ENCODE measurements at regions not wholly inside any gene's neighbourhood (a gene's known extent, or its start where the extent isn't known, plus 50 kb on each side); places are given as distances from the start of the nearest gene placed in this dataset.

DNA sequence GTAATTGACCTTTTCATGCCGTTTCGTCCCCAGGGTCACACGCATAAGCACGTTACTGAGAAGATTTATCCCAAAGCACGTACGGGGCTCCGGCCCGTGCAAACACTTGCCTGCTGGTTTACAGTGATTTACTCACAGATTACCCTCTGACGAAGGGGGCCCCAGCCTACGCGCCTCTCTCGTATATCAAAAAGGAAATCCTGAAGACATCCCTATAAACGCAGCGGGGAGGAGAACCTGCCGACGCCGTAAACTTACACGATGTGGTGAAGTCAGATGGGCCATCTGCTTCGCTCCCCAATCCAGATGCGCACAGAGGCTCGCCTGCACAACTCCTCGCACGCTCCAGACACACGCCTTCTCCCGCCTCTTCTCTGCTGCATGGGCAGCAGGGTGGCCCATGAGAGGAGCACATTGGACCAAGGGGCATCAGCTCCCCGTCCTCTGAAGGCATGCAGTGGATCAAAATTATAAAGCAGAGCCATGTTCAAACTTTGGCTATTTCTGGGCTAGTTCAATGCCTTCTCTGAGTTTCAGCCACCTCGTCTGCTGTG lies 123.6 kb downstream of the MN1 start:
- WGBS (ENCODE audit: extremely low coverage, insufficient read length, low lambda C conversion rate), result no CpG with 5 or more reads among the region's 27 CpGs

More for the DNA sequence above, 123.6 kb downstream of the MN1 start:
- H3K23me2 ChIP-seq (ENCODE audit: insufficient read length, low read depth, low read length, poor library complexity, severe bottlenecking), result no peaks in the 10 kb centered on the region
- no peaks in the 10 kb centered on the region for H3K27me3 ChIP-seq (ENCODE audit: insufficient read depth, low read length)
- Mint-ChIP-seq H3K4me1 (peaks cover 39 to 46% of the 10 kb centered on the region in 2 experiments), H3K9me3 (no peaks in the 10 kb centered on the region; a peak in 1 of 5 replicates), H3K27me3 (ENCODE audit: low read depth) (no peaks in the 10 kb centered on the region), H3K27ac (peak overlapping the region in 2 of 3 experiments; percentile 37 to 63; a peak in 1 of 7 replicates), H3K4me3 (no peak overlapping the region), H3K36me3 (ENCODE audit: insufficient read depth in 1 of 3, low read depth in 3 of 3) (peaks cover 0 to 20% (median 15%) of the 10 kb centered on the region in 3 experiments; a peak in 4 of 7 replicates)
- no peaks in the 10 kb centered on the region for H3K79me1 ChIP-seq (ENCODE audit: insufficient read depth, low read depth, low read length, poor library complexity, severe bottlenecking)
- no peaks in the 10 kb centered on the region; the same call in 1 of the 2 replicates for H3K79me2 ChIP-seq (ENCODE audit: insufficient read depth, low read length)
- H2AK5ac ChIP-seq (ENCODE audit: insufficient read length, low read length), result no peak overlapping the region
- DNase-seq, result no peak
- H4K5ac ChIP-seq (ENCODE audit: insufficient read length, low read depth, low read length), result no peak overlapping the region
- H4K91ac ChIP-seq (ENCODE audit: insufficient read length, low read depth, low read length), result no peak overlapping the region
- H3K9ac ChIP-seq (ENCODE audit: extremely low read depth, insufficient read length, low read length), result no peak overlapping the region
- no peak overlapping the region for H3K4me2 ChIP-seq (ENCODE audit: insufficient read depth, insufficient read length, low read length)
- no peak overlapping the region for H3K56ac ChIP-seq (ENCODE audit: insufficient read length, low read depth, low read length)
- H3K27ac ChIP-seq (ENCODE audit: insufficient read length, low read depth, low read length), result no peak overlapping the region
- H3K9me3 ChIP-seq (ENCODE audit: control insufficient read depth, low read depth, low read length), result no peaks in the 10 kb centered on the region
- no peak overlapping the region for H3K14ac ChIP-seq (ENCODE audit: insufficient read depth, low read length)
- no peak overlapping the region for H3K18ac ChIP-seq (ENCODE audit: insufficient read length, low read depth, low read length)
- H2BK5ac ChIP-seq (ENCODE audit: insufficient read length, low read length), result no peak overlapping the region
- H2BK20ac ChIP-seq (ENCODE audit: low read depth, low read length, poor library complexity, severe bottlenecking), result no peak overlapping the region
- no peak overlapping the region for H3K4ac ChIP-seq (ENCODE audit: low read depth, low read length)
- H2BK15ac ChIP-seq (ENCODE audit: low read depth, low read length), result no peak overlapping the region
- no peak overlapping the region for H3T11ph ChIP-seq (ENCODE audit: low read length)
- no peak overlapping the region for H3K23ac ChIP-seq (ENCODE audit: insufficient read length, low read depth, low read length)
- peaks cover 2% of the 10 kb centered on the region for H4K20me1 ChIP-seq (ENCODE audit: control insufficient read depth, insufficient read depth, insufficient read length)
- no peak overlapping the region for H2BK120ac ChIP-seq (ENCODE audit: low read depth, low read length, poor library complexity, severe bottlenecking)
- TF ChIP-seq, protein P1, sequence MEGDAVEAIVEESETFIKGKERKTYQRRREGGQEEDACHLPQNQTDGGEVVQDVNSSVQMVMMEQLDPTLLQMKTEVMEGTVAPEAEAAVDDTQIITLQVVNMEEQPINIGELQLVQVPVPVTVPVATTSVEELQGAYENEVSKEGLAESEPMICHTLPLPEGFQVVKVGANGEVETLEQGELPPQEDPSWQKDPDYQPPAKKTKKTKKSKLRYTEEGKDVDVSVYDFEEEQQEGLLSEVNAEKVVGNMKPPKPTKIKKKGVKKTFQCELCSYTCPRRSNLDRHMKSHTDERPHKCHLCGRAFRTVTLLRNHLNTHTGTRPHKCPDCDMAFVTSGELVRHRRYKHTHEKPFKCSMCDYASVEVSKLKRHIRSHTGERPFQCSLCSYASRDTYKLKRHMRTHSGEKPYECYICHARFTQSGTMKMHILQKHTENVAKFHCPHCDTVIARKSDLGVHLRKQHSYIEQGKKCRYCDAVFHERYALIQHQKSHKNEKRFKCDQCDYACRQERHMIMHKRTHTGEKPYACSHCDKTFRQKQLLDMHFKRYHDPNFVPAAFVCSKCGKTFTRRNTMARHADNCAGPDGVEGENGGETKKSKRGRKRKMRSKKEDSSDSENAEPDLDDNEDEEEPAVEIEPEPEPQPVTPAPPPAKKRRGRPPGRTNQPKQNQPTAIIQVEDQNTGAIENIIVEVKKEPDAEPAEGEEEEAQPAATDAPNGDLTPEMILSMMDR (conservative IDR thresholded peaks at IDR 0.05), result no peak
- H3K4me1 ChIP-seq (ENCODE audit: insufficient read depth, low read length), result peaks cover 5% of the 10 kb centered on the region; the same call in 1 of the 2 replicates
- no peak overlapping the region for H4K8ac ChIP-seq (replicated peaks; ENCODE audit: insufficient read length, low read depth, low read length)
- H2AFZ ChIP-seq (ENCODE audit: low read length), result no peak overlapping the region
- no peak overlapping the region for H2BK12ac ChIP-seq (ENCODE audit: insufficient read length, low read depth, low read length)
